Fibroblast of lung (primary cell): ENCODE measurements at regions not wholly inside any gene's neighbourhood (a gene's known extent, or its start where the extent isn't known, plus 50 kb on each side); places are given as distances from the start of the nearest gene placed in this dataset.
"Not testable (repeated sequence)": the region's sequence is repeated elsewhere in the genome, so short reads cannot be mapped to it uniquely, and the experiment has no call there.

Experiments used
- EZH2 ChIP-seq: IDR thresholded peaks from 2 replicates; pipeline ENCODE4 v1.5.1; 2012; ENCODE audit warnings: low read length, control low read depth, mild to moderate bottlenecking; ENCODE audit errors: missing control alignments
- TF ChIP-seq, protein P1 (sequence below), 2 donors: IDR thresholded peaks in 1 of 2; conservative IDR thresholded peaks in 1 of 2; 1 replicate in 1 of 2; 2 replicates in 1 of 2; pipeline ENCODE4 v1.5.1; 2011 to 2012; ENCODE audit warnings: low read length in 2 of 2, control low read depth in 1 of 2, inconsistent platforms in 1 of 2, low read depth in 1 of 2, mild to moderate bottlenecking in 1 of 2

DNA sequence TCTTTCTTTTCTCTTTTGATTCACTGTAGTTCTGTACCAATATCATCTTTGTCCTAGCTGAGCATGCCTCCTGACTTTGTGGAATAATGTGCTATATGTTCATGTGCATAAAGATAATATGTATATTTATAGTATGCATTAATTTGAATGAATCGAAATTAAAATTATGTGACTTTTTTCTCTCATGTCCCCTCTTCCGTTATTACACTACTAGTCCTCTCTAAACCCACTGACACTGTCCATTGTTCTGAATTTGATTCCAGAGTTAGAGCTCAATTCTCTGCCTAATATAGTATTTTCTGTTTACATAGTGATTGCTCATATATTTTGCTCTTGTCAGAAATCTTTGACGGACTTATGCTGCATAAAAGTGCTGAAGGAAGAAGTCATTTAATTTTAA lies 53.9 kb upstream of the BDP1 start:
- TF ChIP-seq, protein P1, sequence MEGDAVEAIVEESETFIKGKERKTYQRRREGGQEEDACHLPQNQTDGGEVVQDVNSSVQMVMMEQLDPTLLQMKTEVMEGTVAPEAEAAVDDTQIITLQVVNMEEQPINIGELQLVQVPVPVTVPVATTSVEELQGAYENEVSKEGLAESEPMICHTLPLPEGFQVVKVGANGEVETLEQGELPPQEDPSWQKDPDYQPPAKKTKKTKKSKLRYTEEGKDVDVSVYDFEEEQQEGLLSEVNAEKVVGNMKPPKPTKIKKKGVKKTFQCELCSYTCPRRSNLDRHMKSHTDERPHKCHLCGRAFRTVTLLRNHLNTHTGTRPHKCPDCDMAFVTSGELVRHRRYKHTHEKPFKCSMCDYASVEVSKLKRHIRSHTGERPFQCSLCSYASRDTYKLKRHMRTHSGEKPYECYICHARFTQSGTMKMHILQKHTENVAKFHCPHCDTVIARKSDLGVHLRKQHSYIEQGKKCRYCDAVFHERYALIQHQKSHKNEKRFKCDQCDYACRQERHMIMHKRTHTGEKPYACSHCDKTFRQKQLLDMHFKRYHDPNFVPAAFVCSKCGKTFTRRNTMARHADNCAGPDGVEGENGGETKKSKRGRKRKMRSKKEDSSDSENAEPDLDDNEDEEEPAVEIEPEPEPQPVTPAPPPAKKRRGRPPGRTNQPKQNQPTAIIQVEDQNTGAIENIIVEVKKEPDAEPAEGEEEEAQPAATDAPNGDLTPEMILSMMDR (conservative IDR thresholded peaks at IDR 0.05 in 1 of 2, IDR thresholded peaks at IDR 0.05 in 1 of 2; ENCODE audit: low read depth in 1 of 2, low read length in 2 of 2) = not testable (repeated sequence)
- not testable (repeated sequence) for TF ChIP-seq EZH2
